ENCODE measurements at regions not wholly inside any gene's neighbourhood (a gene's known extent, or its start where the extent isn't known, plus 50 kb on each side); places are given as distances from the start of the nearest gene placed in this dataset.
A peak's percentile ranks its signal among the peaks of the same experiment; 100 is the strongest.

DNA sequence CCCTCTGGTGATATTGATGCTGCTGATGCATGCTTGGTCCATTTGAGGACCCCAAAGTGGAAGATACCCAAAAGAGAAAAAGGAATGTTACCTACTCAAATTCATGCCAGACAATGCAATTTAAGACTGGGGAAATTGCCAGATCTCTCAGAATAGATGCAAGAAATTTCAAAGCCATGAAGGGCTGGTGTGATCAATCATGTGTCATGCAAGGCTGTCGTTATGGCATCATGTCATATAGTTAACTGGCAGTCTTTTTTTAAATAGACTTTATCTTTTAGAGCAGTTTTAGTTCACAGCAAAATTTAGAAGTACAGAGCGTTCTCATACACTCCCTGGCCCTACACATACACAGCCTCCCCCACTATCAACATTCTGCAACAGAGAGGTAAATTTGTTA, 53.1 kb upstream of the ABHD2 start:
- ATAC-seq (no peak), DNase-seq (no peak)
- H3K4me3 ChIP-seq = no peak overlapping the region
- H3K4me1 ChIP-seq = no peaks in the 10 kb centered on the region
- intact Hi-C loops (cut with DNase I) = no loop called here
- TF ChIP-seq, protein P1, sequence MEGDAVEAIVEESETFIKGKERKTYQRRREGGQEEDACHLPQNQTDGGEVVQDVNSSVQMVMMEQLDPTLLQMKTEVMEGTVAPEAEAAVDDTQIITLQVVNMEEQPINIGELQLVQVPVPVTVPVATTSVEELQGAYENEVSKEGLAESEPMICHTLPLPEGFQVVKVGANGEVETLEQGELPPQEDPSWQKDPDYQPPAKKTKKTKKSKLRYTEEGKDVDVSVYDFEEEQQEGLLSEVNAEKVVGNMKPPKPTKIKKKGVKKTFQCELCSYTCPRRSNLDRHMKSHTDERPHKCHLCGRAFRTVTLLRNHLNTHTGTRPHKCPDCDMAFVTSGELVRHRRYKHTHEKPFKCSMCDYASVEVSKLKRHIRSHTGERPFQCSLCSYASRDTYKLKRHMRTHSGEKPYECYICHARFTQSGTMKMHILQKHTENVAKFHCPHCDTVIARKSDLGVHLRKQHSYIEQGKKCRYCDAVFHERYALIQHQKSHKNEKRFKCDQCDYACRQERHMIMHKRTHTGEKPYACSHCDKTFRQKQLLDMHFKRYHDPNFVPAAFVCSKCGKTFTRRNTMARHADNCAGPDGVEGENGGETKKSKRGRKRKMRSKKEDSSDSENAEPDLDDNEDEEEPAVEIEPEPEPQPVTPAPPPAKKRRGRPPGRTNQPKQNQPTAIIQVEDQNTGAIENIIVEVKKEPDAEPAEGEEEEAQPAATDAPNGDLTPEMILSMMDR (IDR thresholded peaks at IDR 0.05) = no peak
- no peak overlapping the region for H3K27ac ChIP-seq
- H3K36me3 ChIP-seq = no peaks in the 10 kb centered on the region
- no peaks in the 10 kb centered on the region for H3K27me3 ChIP-seq
- H3K9me3 ChIP-seq = no peaks in the 10 kb centered on the region

DNA sequence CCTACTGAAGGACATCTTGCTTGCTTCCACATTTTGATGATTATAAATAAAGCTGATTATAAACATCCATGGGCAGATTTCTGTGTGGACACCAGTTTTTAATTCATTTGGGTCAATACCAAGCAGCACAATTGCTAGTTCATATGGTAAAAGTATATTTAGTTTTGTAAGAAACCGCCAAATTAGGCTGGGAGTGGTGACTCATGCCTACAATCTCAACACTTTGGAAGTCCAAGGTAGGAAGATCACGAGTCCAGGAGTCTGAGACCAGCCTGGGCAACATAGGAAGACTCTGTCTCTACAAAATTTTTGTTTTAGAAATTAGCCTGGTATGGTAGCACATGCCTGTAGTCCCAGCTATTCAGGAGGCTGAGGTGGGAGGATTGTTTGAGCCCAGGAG, 52.6 kb upstream of the ABHD2 start:
- no peak overlapping the region for H3K4me3 ChIP-seq
- no peaks in the 10 kb centered on the region for H3K27me3 ChIP-seq
- no peak for ATAC-seq
- no peaks in the 10 kb centered on the region for H3K4me1 ChIP-seq
- no peak overlapping the region for H3K27ac ChIP-seq
- H3K36me3 ChIP-seq = no peaks in the 10 kb centered on the region
- no peak for DNase-seq
- TF ChIP-seq, protein P1 (IDR thresholded peaks at IDR 0.05) = no peak
- no peaks in the 10 kb centered on the region for H3K9me3 ChIP-seq
- intact Hi-C loops (cut with DNase I) = no loop called here

DNA sequence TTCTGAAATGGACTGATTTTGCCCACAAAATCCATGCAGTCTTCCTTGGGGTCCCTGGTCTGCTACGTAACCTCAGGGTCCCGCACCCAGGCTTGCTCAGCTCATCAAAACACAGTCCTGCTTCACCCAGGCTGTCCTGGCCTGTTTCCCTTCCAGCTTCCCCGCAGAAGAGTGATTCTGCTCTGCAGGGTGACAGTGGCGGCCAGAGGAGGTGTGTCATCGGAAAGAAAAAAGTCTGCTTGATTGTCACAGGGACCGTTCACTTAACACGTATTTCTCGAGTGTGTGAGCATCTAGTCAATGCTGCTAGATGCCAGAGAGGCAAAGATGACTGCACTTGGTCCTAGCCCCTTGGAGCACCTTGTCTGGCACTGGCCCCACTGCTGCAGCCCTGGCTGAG, 50.1 kb upstream of the ABHD2 start:
- TF ChIP-seq, protein P1 (IDR thresholded peaks at IDR 0.05) = no peak
- ATAC-seq = no peak
- Histone ChIP-seq H3K4me1 (no peaks in the 10 kb centered on the region), H3K27ac (no peak overlapping the region), H3K36me3 (no peaks in the 10 kb centered on the region), H3K27me3 (no peaks in the 10 kb centered on the region), H3K9me3 (no peaks in the 10 kb centered on the region), H3K4me3 (no peak overlapping the region)
- peak; percentile 44 for DNase-seq
- intact Hi-C loops (cut with DNase I) = no loop called here
